Body of pancreas (tissue), 4 donors: ENCODE measurements at regions not wholly inside any gene's neighbourhood (a gene's known extent, or its start where the extent isn't known, plus 50 kb on each side); places are given as distances from the start of the nearest gene placed in this dataset.

Experiments used
- ATAC-seq: fragments of 150-250 bp; one replicate; pipeline ENCODE4 v1.9.1; 2016
- DNase-seq, 4 donors: peaks; one replicate each; pipeline ENCODE4 v3.0.0-alpha.2; 2019
- H3K27ac ChIP-seq, 4 donors: fragments of 200-600 bp; sonication (generic); 1 replicate in 3 of 4; 2 replicates in 1 of 4; pipeline versions ENCODE4 v1.5.1 to v1.6.1; 2016 to 2019; ENCODE audit warnings: mild to moderate bottlenecking in 1 of 4, mixed read lengths in 1 of 4, moderate library complexity in 1 of 4
- H3K27me3 ChIP-seq, 2 donors: fragments of 200-600 bp; sonication (generic); one replicate each; pipeline ENCODE4 v1.6.0; 2016; ENCODE audit warnings: mild to moderate bottlenecking in 1 of 2
- H3K36me3 ChIP-seq, 2 donors: fragments of 200-600 bp; sonication (generic); replicated peaks in 1 of 2; 2 replicates each; pipeline ENCODE4 v1.5.1; 2016; ENCODE audit warnings: low read depth in 2 of 2; ENCODE audit not compliant: insufficient read depth in 1 of 2
- H3K4me1 ChIP-seq: fragments of 200-600 bp; sonication (generic); one replicate; pipeline ENCODE4 v1.6.0; 2016
- H3K4me3 ChIP-seq, 2 donors: fragments of 200-600 bp; sonication (generic); 1 replicate in 1 of 2; 2 replicates in 1 of 2; pipeline ENCODE4 v1.5.1; 2016 to 2019
- H3K9me3 ChIP-seq, 3 donors: fragments of 200-600 bp; sonication (generic); 1 replicate in 2 of 3; 2 replicates in 1 of 3; pipeline ENCODE4 v1.5.1; 2016
- CTCF ChIP-seq, 7 experiments: fragments of 450-650 bp in 4 of 7; fragments of 200-600 bp in 3 of 7; sonication (generic) in 3 of 7; IDR thresholded peaks; one replicate each; pipeline ENCODE4 v1.5.1; 2016 to 2019; ENCODE audit warnings: antibody characterized with exemption in 7 of 7
- POLR2A ChIP-seq, 3 donors: fragments of 450-650 bp; IDR thresholded peaks; one replicate each; pipeline ENCODE4 v1.6.1; 2016; ENCODE audit warnings: antibody characterized with exemption in 3 of 3, mild to moderate bottlenecking in 2 of 3
- WGBS, 2 donors: methylation state at CpG; one replicate each; pipeline ENCODE4 v1.1.5; 2017; 5-methylcytosine and 5-hydroxymethylcytosine counted together
- intact Hi-C: fragments of 100-400 bp; cut with DNase I; formaldehyde crosslinking; loops from one replicate; pipeline ENCODE4 v1.15.1; 2023

- TF ChIP-seq POLR2A (IDR thresholded peaks at IDR 0.05) (no peak), CTCF (IDR thresholded peaks at IDR 0.05) (no peak)
- H3K36me3 ChIP-seq: no peaks in the 10 kb centered on the region
- no peaks in the 10 kb centered on the region for H3K27me3 ChIP-seq
- no peaks in the 10 kb centered on the region for H3K9me3 ChIP-seq
- intact Hi-C loops: no loop called here
- no peak for ATAC-seq
- DNase-seq: no peak
- H3K4me1 ChIP-seq: no peaks in the 10 kb centered on the region
- H3K27ac ChIP-seq: no peak overlapping the region
- no peak overlapping the region for H3K4me3 ChIP-seq
- 56 to 66% methylated on average over 8 of the region's 8 CpGs for WGBS, 2 donors
These were observed 51.2 kb upstream of the SPRY4 start for GRCh38 chr5:142375944-142376411.
